ENCODE measurements at regions not wholly inside any gene's neighbourhood (a gene's known extent, or its start where the extent isn't known, plus 50 kb on each side); places are given as distances from the start of the nearest gene placed in this dataset.

- TF ChIP-seq CTCF (IDR thresholded peaks at IDR 0.05) (no peak), MEF2A (IDR thresholded peaks at IDR 0.05; ENCODE audit: borderline replicate concordance, low read depth) (no peak), USF1 (IDR thresholded peaks at IDR 0.05; ENCODE audit: borderline replicate concordance, low read depth) (no peak), GATA2 (CRISPR knock-in tag; IDR thresholded peaks at IDR 0.05) (no peak), FOXJ3 (CRISPR knock-in tag; IDR thresholded peaks at IDR 0.05) (no peak), PBX3 (IDR thresholded peaks at IDR 0.05) (no peak), ZBTB33 (IDR thresholded peaks at IDR 0.05; ENCODE audit: borderline replicate concordance, low read depth) (no peak), EP300 (IDR thresholded peaks at IDR 0.05; ENCODE audit: borderline replicate concordance in 1 of 2, low read depth in 1 of 2, low read length in 1 of 2) (no peak), POLR2AphosphoS5 (IDR thresholded peaks at IDR 0.05; ENCODE audit: low read depth, low read length) (no peak), RFX5 (IDR thresholded peaks at IDR 0.05; ENCODE audit: low read length) (no peak)
- TF ChIP-seq, protein P1, sequence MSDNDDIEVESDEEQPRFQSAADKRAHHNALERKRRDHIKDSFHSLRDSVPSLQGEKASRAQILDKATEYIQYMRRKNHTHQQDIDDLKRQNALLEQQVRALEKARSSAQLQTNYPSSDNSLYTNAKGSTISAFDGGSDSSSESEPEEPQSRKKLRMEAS (IDR thresholded peaks at IDR 0.05; ENCODE audit: low read depth) = no peak
Observed at GRCh38 chr3:10669490-10670048, 146.5 kb upstream of the SLC6A11 start.
